ENCODE measurements at regions not wholly inside any gene's neighbourhood (a gene's known extent, or its start where the extent isn't known, plus 50 kb on each side); places are given as distances from the start of the nearest gene placed in this dataset.

- no peak for DNase-seq (ENCODE audit: low read depth)
Observed at GRCh38 chr6:166046982-166047381, 120.7 kb downstream of the TBXT start.

DNA sequence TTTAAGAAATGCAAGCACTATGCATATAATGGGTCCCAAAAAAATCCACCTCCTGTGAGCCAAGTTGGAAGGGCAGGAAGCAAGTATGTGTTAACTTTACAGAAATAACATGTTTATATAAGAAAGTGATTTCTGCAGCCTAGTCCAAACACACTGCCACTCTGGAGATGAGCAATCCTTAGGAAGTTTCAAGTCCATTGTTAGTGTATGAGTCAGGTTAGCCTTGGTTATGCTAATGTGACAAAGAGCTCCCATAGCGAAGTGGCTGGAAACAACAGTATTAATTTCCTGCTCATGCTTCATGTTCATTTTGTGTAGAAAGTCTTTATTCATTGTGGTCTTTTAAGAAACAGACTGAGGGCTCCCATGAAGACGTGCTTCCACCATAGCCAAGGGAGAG, 121.4 kb downstream of the TBXT start:
- DNase-seq (ENCODE audit: low read depth), result peak; percentile 88

DNA sequence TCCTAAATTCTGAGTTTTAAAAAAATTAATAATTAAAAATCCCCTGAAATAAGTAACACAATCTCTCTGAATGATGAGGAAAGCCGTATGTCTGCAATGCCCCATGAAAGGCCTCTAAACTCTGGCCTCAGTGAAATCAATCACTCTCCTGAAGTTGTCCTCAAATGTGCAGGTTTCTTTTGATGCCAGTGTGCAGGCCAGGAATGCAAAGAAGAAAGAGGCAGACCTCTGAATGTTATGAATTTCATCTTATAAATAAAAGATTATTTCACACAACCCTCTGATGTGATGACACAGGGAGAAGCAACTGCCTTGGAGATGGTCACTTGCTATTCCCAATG, 121.8 kb downstream of the TBXT start:
- DNase-seq (ENCODE audit: low read depth), result no peak

GRCh38 chr6:166045173-166045859, 122.3 kb downstream of the TBXT start:
- DNase-seq (ENCODE audit: low read depth), result no peak

DNA sequence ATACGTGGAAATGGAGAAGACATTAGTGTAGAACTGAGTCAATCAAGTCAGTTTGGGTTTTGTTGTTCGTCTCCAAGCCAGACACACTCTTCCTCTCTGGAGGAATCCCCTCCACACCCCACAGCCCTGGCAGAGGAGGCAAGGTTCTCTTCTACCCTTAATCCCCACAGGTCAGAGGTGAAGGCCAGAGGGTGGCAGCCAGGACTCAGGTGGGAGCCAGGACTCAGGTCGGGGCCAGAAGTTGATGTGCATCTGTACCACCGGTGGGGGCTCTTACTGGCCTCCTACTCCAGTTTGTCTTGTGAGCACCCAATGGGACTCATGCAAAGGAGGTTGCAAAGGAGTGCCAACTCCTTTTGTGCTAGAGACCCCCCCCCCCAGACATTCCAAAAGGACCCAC, 126.4 kb downstream of the TBXT start:
- no peak for DNase-seq (ENCODE audit: low read depth)

DNA sequence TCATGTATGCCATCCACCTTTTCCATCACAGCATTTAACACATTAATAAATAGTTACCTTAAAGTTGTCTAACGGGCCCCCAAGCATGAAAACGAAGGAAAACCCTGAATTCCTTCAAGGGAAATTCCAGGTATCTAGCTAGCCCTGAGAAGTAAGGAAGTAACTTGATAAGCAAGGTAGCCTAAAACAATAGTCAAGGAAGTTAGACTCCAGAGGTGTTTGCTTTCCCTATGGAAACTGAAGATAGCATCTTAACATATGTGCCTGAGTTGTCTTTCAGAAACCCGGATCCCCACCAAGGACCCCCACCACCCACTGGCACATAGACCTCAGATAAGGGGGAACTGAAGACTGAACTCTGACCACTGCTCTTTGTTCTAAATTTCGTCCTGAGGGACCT, 127.4 kb downstream of the TBXT start:
- DNase-seq (ENCODE audit: low read depth), result no peak

DNA sequence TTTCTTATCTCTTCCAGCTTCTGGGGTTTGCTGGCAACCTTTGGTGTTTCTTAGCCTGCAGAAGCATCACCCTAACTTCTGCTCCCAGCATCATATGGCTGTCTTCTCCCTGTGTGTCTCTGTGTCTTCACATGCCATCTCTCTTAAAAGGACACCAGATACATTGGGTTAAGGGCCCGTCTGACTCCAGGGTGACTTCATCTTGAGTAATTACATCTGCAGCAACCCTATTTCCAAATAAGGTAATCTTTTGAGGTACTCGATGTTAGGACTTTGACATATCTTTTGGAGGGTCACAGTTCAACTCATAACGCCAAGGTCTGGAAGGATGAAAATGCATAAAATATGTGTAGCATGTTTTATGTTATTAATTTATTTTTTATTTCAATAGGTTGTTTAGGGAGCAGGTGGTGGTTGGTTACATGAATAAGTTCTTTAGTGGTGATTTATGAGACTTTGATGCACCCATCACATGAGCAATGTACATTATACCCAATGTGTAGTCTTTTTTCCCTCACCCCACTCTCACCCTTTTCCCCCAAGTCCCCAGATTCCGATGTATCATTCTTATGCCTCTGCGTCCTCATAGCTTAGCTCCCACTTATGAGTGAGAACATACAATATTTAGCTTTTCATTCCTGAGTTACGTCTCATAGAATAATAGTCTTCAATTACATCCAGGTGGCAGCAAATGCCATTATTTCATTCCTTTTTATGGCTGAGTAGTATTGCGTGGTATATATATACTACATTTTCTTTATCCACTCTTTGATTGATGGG, 131.1 kb downstream of the TBXT start:
- DNase-seq (ENCODE audit: low read depth), result no peak

GRCh38 chr6:166032366-166033200, 135.1 kb downstream of the TBXT start:
- peak; percentile 73 for DNase-seq (ENCODE audit: low read depth)

GRCh38 chr6:166031275-166031674, 136.4 kb downstream of the TBXT start:
- DNase-seq (ENCODE audit: low read depth), result no peak

DNA sequence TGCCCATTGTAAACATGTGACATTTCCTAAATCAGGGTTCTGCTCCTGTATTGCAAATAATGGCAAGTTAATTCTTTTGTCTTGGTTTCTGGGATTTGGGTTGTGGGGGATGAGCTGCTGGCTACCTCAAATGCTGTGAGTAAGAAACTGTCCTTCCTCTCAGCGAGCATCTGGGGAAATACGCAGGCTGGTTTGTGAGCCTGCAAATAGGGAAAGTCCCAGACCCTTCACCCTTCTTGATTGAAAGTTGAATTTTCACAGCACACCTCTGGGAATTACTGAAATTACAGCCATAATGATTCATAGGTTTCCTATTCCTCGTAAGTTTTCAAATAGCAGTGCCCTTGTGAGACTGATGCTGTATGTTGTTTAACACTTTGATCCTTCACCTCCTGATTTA, 138.1 kb downstream of the TBXT start:
- DNase-seq (ENCODE audit: low read depth), result no peak

GRCh38 chr6:166027761-166028160, 139.9 kb downstream of the TBXT start:
- DNase-seq (ENCODE audit: low read depth), result no peak

- no peak for DNase-seq (ENCODE audit: low read depth)
Observed at GRCh38 chr6:166026586-166027126, 141.0 kb downstream of the TBXT start.

GRCh38 chr6:166025149-166025898, 142.3 kb downstream of the TBXT start:
- DNase-seq (ENCODE audit: low read depth), result peak; percentile 88

GRCh38 chr6:166024252-166024651, 143.4 kb downstream of the TBXT start:
- DNase-seq (ENCODE audit: low read depth), result no peak

DNA sequence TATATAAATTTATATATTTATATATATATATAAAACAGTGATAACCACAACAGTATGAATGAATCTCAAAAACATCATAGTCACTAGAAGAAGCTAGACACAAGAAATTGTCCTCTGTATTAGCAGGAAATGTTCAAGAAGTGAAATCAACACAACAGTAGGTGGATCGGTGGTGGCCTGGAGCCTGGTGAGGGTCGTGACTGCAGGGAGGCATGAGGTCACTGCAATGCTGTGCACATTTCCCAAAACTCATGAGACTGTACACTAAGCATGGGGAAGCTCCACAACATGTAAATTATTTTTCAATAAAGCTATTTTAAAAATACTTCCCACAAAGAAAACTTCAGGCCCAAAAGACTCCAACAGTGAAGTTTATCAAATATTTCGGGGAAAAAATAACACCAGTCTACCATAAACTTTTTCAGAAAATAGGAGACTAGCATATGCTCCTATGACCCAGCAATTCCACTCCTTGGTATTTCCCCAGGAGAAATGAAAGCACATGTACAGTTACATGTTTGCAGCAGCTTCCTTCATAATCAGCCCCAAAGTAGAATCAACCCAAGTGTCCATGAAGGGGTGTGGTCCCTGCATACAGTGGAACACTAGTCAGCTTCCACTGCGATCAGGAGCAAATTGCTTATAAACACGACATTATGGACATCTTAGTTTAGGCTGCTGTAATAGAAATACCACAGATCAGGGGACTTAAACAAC, 144.2 kb downstream of the TBXT start:
- DNase-seq (ENCODE audit: low read depth), result no peak

GRCh38 chr6:166021429-166021828, 146.2 kb downstream of the TBXT start:
- no peak for DNase-seq (ENCODE audit: low read depth)

DNA sequence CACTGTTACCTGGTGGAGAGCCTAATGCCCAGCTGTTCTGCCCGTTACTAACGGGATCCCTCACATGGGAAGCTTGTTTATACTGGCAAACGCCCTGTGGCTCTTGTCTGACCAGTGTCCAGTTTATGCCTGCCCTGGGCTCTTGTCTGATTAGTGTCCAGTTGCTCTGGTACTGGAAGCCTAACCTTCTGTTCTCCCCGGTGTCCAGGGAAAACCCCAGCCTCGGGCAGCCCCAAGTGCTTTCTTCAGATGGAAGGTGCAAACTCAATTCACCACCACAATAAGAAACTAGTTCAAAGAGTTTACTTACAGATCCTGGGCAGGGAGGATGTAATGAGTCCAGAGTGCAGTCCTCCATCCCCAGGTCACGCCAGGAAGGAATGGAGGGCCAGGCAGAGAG, 148.4 kb downstream of the TBXT start:
- no peak for DNase-seq (ENCODE audit: low read depth)

- no peak for DNase-seq (ENCODE audit: low read depth)
Observed at GRCh38 chr6:166017032-166017635, 150.5 kb downstream of the TBXT start.

GRCh38 chr6:166014966-166015365, 152.7 kb downstream of the TBXT start:
- DNase-seq (ENCODE audit: low read depth), result no peak

DNA sequence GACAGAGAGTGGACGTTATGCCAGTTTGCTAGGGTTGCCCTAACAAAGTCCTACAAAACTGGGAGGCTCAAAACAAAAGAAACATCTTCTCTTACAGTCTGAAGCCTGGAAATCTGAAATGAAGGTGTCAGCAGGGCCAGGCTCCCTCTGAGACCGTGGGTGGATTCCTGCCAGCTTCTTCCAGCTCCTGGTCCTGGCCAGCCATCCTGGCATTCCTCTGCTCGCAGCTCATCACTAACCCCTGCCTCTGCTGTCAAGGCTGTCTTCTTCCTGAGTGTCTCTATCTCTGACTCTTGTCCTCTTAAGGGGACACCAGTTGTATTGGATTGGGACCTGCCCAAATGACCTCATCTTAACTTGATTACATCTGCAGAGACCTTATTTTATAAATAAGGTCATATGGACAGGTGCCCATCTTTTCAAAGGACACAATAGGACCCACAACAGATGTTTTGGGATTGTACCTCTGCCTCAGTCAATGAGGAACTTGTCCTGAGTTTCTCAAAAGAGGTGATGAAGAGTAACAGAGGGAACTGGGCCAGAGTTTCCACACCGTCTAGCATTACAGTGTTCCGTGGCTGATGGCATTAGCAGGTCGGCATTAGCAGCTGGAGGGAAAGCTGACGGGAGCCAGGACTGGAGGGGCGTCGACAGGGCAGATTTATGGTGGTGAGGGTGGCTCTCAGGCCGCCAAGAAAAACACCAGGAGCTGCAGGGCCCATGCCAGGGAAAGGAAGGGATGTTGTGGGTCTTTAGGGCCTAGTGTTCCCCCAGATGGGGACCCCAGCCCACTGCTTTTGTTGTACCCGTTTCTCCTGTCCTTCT, 157.3 kb downstream of the TBXT start:
- DNase-seq (ENCODE audit: low read depth), result no peak

Data from non-pigmented ciliary epithelial cell (primary cell).